CD4-positive, alpha-beta T cell (primary cell): ENCODE measurements at regions not wholly inside any gene's neighbourhood (a gene's known extent, or its start where the extent isn't known, plus 50 kb on each side); places are given as distances from the start of the nearest gene placed in this dataset.

Source experiments
- ATAC-seq: fragments of 200-7000 bp; cut with Tn5 transposase; one replicate; pipeline ENCODE4 v1.10.0; 2022; ENCODE audit warnings: mild to moderate bottlenecking; ENCODE audit not compliant: poor library complexity
- CTCF ChIA-PET: fragments of 350-600 bp; sonication (Branson Sonifier 250); formaldehyde crosslinking; loops from one replicate; lab custom pipeline; 2021; ENCODE audit warnings: antibody characterized with exemption, inconsistent platforms; lab: Charles Lee
- POLR2A ChIA-PET: fragments of 350-600 bp; sonication (Branson Sonifier 250); formaldehyde crosslinking; loops from one replicate; lab custom pipeline; 2021; ENCODE audit warnings: antibody characterized with exemption, inconsistent platforms; lab: Charles Lee
- DNase-seq, 14 experiments: peaks; one replicate each; pipeline ENCODE4 v3.0.0-alpha.2; 2013 to 2020; ENCODE audit warnings: mixed read lengths in 2 of 14
- H3K27ac ChIP-seq, 2 donors: one replicate each; pipeline versions ENCODE4 v1.5.1 to v1.7.0; 2013; ENCODE audit warnings: low read length in 2 of 2, low read depth in 1 of 2, mild to moderate bottlenecking in 1 of 2
- H3K27me3 ChIP-seq, 2 experiments: 1 replicate in 1 of 2; 2 replicates in 1 of 2; pipeline versions ENCODE4 v1.6.1 to v1.7.0; 2013; ENCODE audit warnings: low read length in 2 of 2, control low read depth in 1 of 2, mild to moderate bottlenecking in 1 of 2, moderate library complexity in 1 of 2; ENCODE audit not compliant: insufficient read depth in 2 of 2, control insufficient read depth in 1 of 2
- H3K36me3 ChIP-seq: one replicate; pipeline ENCODE4 v1.6.1; 2013; ENCODE audit warnings: low read length, control low read depth; ENCODE audit not compliant: insufficient read depth
- H3K4me1 ChIP-seq: one replicate; pipeline ENCODE4 v1.6.1; 2013; ENCODE audit warnings: low read length, control low read depth; ENCODE audit not compliant: insufficient read depth
- H3K4me3 ChIP-seq: one replicate; pipeline ENCODE4 v1.5.1; 2013; ENCODE audit warnings: mild to moderate bottlenecking, low read length, moderate library complexity
- H3K9me3 ChIP-seq, 2 experiments: 1 replicate in 1 of 2; 2 replicates in 1 of 2; pipeline versions ENCODE4 v1.6.1 to v1.7.0; 2013; ENCODE audit warnings: low read length in 2 of 2, mild to moderate bottlenecking in 2 of 2, control low read depth in 1 of 2, moderate library complexity in 1 of 2; ENCODE audit not compliant: control insufficient read depth in 1 of 2, insufficient read depth in 1 of 2
- H3K27ac Mint-ChIP-seq: one replicate; pipeline ENCODE4 v1.8.0; 2020; ENCODE audit warnings: mixed read lengths
- H3K27me3 Mint-ChIP-seq: one replicate; pipeline ENCODE4 v1.8.0; 2021; ENCODE audit warnings: mixed read lengths
- H3K36me3 Mint-ChIP-seq: one replicate; pipeline ENCODE4 v1.8.0; 2021; ENCODE audit warnings: low read depth, mixed read lengths
- H3K4me1 Mint-ChIP-seq: one replicate; pipeline ENCODE4 v1.8.0; 2021; ENCODE audit warnings: low read depth, mixed read lengths
- H3K4me3 Mint-ChIP-seq: one replicate; pipeline ENCODE4 v1.8.0; 2020; ENCODE audit warnings: mild to moderate bottlenecking, mixed read lengths
- H3K9me3 Mint-ChIP-seq: one replicate; pipeline ENCODE4 v1.8.0; 2020; ENCODE audit warnings: mixed read lengths
- CTCF ChIP-seq: fragments of 200-600 bp; IDR thresholded peaks from one replicate; pipeline ENCODE4 v1.8.0; 2022; ENCODE audit warnings: antibody characterized with exemption, mild to moderate bottlenecking
- intact Hi-C, 2 experiments: fragments of 100-400 bp; cut with DNase I in 1 of 2; cut with micrococcal nuclease in 1 of 2; formaldehyde crosslinking; loops; one replicate each; pipeline versions ENCODE4 v1.15.1 to v1.9.0; 2023 to 2025; cut with DNase I, micrococcal nuclease

GRCh38 chr6:9799582-9799981 lies 615.3 kb downstream of the TFAP2A start:
- peaks cover 5% of the 10 kb centered on the region for H3K9me3 Mint-ChIP-seq
- Histone ChIP-seq H3K36me3 (no peaks in the 10 kb centered on the region), H3K4me3 (no peak overlapping the region), H3K4me1 (no peaks in the 10 kb centered on the region), H3K27me3 (no peaks in the 10 kb centered on the region), H3K9me3 (peaks cover 0 to 6% of the 10 kb centered on the region in 2 experiments), H3K27ac (no peak overlapping the region)
- no peak for DNase-seq
- no peaks in the 10 kb centered on the region for H3K27me3 Mint-ChIP-seq
- no peak overlapping the region for H3K27ac Mint-ChIP-seq
- ChIA-PET POLR2A (no interaction called here), CTCF (no interaction called here)
- no peak overlapping the region for H3K4me3 Mint-ChIP-seq
- no peak for ATAC-seq
- TF ChIP-seq CTCF, result no peak
- intact Hi-C loops, result no loop called here
- H3K4me1 Mint-ChIP-seq, result no peaks in the 10 kb centered on the region
- no peaks in the 10 kb centered on the region for H3K36me3 Mint-ChIP-seq

- no peak for DNase-seq
- POLR2A ChIA-PET, result no interaction called here
- no peak overlapping the region for H3K27ac Mint-ChIP-seq
- Histone ChIP-seq H3K27ac (no peak overlapping the region), H3K27me3 (no peaks in the 10 kb centered on the region), H3K4me3 (no peak overlapping the region), H3K36me3 (no peaks in the 10 kb centered on the region), H3K9me3 (no peaks in the 10 kb centered on the region), H3K4me1 (no peaks in the 10 kb centered on the region)
- H3K27me3 Mint-ChIP-seq, result no peaks in the 10 kb centered on the region
- intact Hi-C loops, result no loop called here
- no peaks in the 10 kb centered on the region for H3K4me1 Mint-ChIP-seq
- no peak overlapping the region for H3K4me3 Mint-ChIP-seq
- H3K36me3 Mint-ChIP-seq, result no peaks in the 10 kb centered on the region
- H3K9me3 Mint-ChIP-seq, result peaks cover 5% of the 10 kb centered on the region
- no peak for TF ChIP-seq CTCF
- CTCF ChIA-PET, result no interaction called here
- ATAC-seq, result no peak
Observed at GRCh38 chr6:9796827-9797226, 618.0 kb downstream of the TFAP2A start.

- H3K4me1 ChIP-seq, result no peaks in the 10 kb centered on the region
- ATAC-seq (no peak), DNase-seq (no peak)
- H3K4me3 ChIP-seq, result no peak overlapping the region
- H3K27me3 ChIP-seq, result no peaks in the 10 kb centered on the region
- H3K36me3 ChIP-seq, result no peaks in the 10 kb centered on the region
- no peak for TF ChIP-seq CTCF
- Mint-ChIP-seq H3K9me3 (peaks cover 5% of the 10 kb centered on the region), H3K36me3 (no peaks in the 10 kb centered on the region), H3K27ac (no peak overlapping the region), H3K27me3 (no peaks in the 10 kb centered on the region), H3K4me3 (no peak overlapping the region), H3K4me1 (no peaks in the 10 kb centered on the region)
- intact Hi-C loops, result no loop called here
- ChIA-PET POLR2A (no interaction called here), CTCF (no interaction called here)
- H3K27ac ChIP-seq, result no peak overlapping the region
- no peaks in the 10 kb centered on the region for H3K9me3 ChIP-seq
Observed at GRCh38 chr6:9795880-9796279, 619.0 kb downstream of the TFAP2A start.
